Inferior parietal cortex (tissue), 1 donor: ENCODE measurements at regions not wholly inside any gene's neighbourhood (a gene's known extent, or its start where the extent isn't known, plus 50 kb on each side); places are given as distances from the start of the nearest gene placed in this dataset.
"Not testable (repeated sequence)": the region's sequence is repeated elsewhere in the genome, so short reads cannot be mapped to it uniquely, and the experiment has no call there.

ENCODE experiments used
- DNase-seq: peaks from one replicate; pipeline ENCODE4 v3.0.0-alpha.2; 2016; ENCODE audit errors: extremely low spot score

GRCh38 chr5:154653418-154653763, 101.8 kb upstream of the LARP1 start:
- DNase-seq, result no peak

- no peak for DNase-seq
These were observed 102.3 kb upstream of the LARP1 start for GRCh38 chr5:154652746-154653417.

GRCh38 chr5:154651795-154652194, 103.4 kb upstream of the LARP1 start:
- not testable (repeated sequence) for DNase-seq

GRCh38 chr5:154648706-154649105, 106.5 kb upstream of the LARP1 start:
- DNase-seq, result no peak

- DNase-seq, result no peak
These were observed 106.9 kb upstream of the LARP1 start for GRCh38 chr5:154648229-154648628.

GRCh38 chr5:154647761-154648145, 107.4 kb upstream of the LARP1 start:
- no peak for DNase-seq

- no peak for DNase-seq
These were observed 107.9 kb upstream of the LARP1 start for GRCh38 chr5:154647114-154647760.

- no peak for DNase-seq
These were observed 108.4 kb upstream of the LARP1 start for GRCh38 chr5:154646745-154647113.

GRCh38 chr5:154644745-154645411, 110.3 kb upstream of the LARP1 start:
- no peak for DNase-seq

- DNase-seq, result no peak
These were observed 112.5 kb upstream of the LARP1 start for GRCh38 chr5:154642499-154643245.

GRCh38 chr5:154640213-154640831, 114.9 kb upstream of the LARP1 start:
- not testable (repeated sequence) for DNase-seq

GRCh38 chr5:154636786-154637185, 118.4 kb upstream of the LARP1 start:
- DNase-seq, result not testable (repeated sequence)

- not testable (repeated sequence) for DNase-seq
These were observed 118.9 kb upstream of the LARP1 start for GRCh38 chr5:154636271-154636670.

- not testable (repeated sequence) for DNase-seq
These were observed 121.4 kb upstream of the LARP1 start for GRCh38 chr5:154633744-154634143.

GRCh38 chr5:154631141-154631540, 124.0 kb upstream of the LARP1 start:
- DNase-seq, result no peak

- DNase-seq, result no peak
These were observed 124.8 kb upstream of the LARP1 start for GRCh38 chr5:154630410-154630809.

GRCh38 chr5:154628685-154629084, 126.5 kb upstream of the LARP1 start:
- DNase-seq, result no peak

GRCh38 chr5:154627698-154628678, 127.2 kb upstream of the LARP1 start:
- no peak for DNase-seq

- DNase-seq, result no peak
These were observed 128.2 kb upstream of the LARP1 start for GRCh38 chr5:154626876-154627557.

- DNase-seq, result no peak
These were observed 130.1 kb upstream of the LARP1 start for GRCh38 chr5:154625031-154625430.
